HG02678 (cell line): ENCODE measurements at regions not wholly inside any gene's neighbourhood (a gene's known extent, or its start where the extent isn't known, plus 50 kb on each side); places are given as distances from the start of the nearest gene placed in this dataset.
"Not testable (repeated sequence)": the region's sequence is repeated elsewhere in the genome, so short reads cannot be mapped to it uniquely, and the experiment has no call there.

ENCODE experiments used
- ATAC-seq: cut with Tn5 transposase; IDR thresholded peaks from one replicate; pipeline ENCODE4 v1.9.1; 2021; ENCODE audit warnings: mild to moderate bottlenecking, moderate library complexity; ENCODE audit not compliant: unreplicated experiment

- ATAC-seq: no peak
Measured at GRCh38 chr2:139730197-139730596, 950.0 kb upstream of the NXPH2 start.

- no peak for ATAC-seq
Measured at GRCh38 chr2:139721411-139721995, 941.3 kb upstream of the NXPH2 start.

DNA sequence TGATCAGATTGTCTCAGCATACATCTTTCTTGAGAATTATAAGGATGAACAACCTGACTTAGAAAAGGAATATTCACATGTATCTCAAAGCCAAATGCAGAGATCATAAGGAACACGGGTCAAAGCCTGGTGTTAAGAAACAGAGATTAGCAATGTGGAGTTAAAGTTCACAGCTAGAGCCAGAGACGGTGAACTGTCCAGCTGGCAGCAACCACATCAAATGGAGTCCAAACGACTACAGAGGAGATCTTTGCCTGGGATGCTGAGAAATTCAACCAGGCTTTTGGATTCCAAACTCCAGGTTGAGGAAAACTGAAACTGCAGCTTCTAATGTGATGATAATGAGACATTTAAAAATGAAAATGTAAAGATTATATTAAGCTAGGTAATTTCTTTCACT is 939.9 kb upstream of the NXPH2 start:
- no peak for ATAC-seq

- no peak for ATAC-seq
Measured at GRCh38 chr2:139704606-139705005, 924.4 kb upstream of the NXPH2 start.

- ATAC-seq: no peak
Measured at GRCh38 chr2:139694327-139694726, 914.1 kb upstream of the NXPH2 start.

DNA sequence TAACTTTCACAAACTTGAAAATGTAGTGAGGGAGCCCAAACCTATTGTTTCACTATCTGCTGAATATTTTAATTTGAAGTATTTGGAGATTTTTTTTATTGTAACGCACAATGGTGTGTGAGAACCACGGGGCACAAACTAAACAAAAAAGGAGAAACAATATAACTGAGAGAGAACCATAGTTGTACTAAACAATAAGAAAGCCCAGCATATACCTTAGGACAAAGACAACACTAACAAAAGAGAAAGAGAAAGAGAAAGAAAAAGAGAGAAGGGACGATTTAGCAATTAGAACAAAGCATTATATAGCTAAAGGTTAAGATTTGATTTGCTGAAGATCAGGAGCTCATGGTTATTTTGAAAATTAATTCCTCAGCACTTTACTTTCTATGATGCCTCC is 906.0 kb upstream of the NXPH2 start:
- no peak for ATAC-seq

- ATAC-seq: no peak
Measured at GRCh38 chr2:139685090-139685983, 905.1 kb upstream of the NXPH2 start.

GRCh38 chr2:139684286-139684860 is 904.2 kb upstream of the NXPH2 start:
- ATAC-seq: no peak

DNA sequence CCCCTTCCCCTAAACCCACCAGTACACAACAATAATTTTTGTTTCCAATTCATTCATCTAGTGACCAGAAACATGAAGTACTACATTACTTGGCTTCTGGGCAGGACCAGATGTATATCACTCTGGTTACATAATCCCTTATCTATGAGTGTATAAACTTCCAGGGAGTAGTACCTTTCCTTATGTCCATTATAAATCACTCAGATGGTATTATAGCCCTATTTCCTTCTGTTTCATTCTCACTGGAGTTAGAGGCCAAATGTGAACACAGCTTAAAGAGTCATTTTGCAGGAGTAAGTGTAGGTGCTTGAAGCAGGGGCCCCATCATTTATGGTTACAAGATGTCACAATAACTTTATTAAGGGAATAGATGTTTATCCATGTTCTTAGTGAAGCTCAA is 894.4 kb upstream of the NXPH2 start:
- ATAC-seq: no peak

- not testable (repeated sequence) for ATAC-seq
Measured at GRCh38 chr2:139673447-139673846, 893.3 kb upstream of the NXPH2 start.

GRCh38 chr2:139669675-139670074 is 889.5 kb upstream of the NXPH2 start:
- ATAC-seq: no peak

- no peak for ATAC-seq
Measured at GRCh38 chr2:139652385-139652784, 872.2 kb upstream of the NXPH2 start.

DNA sequence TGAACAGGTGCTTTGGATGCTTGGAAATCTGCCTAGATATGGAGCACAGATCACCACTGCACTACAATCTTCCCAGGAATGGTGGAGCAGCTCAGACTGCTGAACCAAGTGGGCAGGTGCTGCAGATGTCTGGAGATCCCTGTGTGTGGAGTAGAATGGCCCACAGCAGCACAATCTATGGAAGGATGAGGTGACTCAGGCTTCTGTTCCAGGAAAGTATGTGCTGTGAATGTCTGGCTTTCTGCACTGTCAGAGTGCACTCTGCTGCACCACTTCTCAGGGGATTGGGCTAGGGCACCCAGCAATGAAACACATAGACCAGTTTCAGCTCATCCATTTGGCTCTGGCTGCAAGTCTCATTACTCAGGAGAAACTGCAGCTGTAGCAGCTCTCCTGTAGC is 865.4 kb upstream of the NXPH2 start:
- no peak for ATAC-seq

DNA sequence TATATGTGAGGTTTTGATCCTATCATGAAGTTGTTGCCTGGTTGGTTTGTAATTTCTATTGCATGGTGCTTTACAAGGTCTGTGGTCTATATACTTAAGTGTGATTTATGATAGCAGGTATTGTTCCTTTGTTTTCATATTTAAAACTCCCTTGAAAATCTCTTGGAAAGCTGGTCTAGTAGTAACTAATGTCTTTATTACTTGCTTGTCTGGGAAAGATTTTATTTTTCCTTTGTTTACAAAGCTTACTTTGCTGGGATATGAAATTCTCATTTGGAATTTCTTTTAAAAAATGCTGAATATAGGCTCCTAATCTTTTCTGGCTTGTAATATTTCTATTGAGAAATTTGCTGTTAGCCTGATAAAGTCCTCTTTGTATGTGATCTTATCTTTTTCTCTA is 862.9 kb upstream of the NXPH2 start:
- no peak for ATAC-seq

- no peak for ATAC-seq
Measured at GRCh38 chr2:139631966-139632365, 851.8 kb upstream of the NXPH2 start.

- no peak for ATAC-seq
Measured at GRCh38 chr2:139628931-139629330, 848.7 kb upstream of the NXPH2 start.

DNA sequence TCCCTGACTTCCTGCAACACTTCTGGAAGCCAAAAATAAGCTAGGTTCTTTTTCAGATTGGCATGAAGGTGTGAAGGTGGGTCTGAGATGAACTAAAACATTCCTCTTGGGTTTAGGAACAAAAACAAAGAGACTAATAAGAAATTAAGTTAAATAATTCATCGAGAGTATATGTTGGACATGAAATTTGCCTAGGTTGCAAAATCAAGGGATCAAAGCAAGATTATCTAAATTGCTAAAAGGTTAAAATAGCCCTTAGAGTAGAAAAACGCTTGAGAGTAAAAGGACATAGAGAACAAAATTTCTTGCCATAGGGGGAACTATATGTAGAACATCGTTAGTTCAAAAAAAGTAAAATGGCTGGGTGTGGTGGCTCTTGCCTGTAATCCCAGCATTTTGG is 845.9 kb upstream of the NXPH2 start:
- no peak for ATAC-seq

DNA sequence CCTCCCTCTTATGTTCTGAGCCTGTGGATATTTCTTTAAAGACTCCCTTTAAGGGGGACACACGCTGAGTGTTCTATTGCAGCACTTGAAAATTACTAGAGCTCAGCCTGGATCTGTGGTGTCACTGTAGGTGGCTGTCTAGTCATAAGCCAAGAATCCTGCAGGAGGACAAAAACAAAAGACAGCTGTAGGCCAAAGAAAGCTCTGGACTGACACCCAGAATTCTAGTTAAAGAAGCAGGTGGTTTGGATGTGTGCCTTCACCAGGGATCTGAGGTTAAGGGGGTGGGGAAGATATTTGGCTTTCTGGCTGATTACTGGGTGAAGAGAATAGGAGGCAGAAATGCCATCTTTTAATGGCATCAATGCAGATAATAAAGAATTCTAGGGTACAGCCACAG is 842.5 kb upstream of the NXPH2 start:
- ATAC-seq: no peak

GRCh38 chr2:139617747-139618146 is 837.6 kb upstream of the NXPH2 start:
- ATAC-seq: no peak

DNA sequence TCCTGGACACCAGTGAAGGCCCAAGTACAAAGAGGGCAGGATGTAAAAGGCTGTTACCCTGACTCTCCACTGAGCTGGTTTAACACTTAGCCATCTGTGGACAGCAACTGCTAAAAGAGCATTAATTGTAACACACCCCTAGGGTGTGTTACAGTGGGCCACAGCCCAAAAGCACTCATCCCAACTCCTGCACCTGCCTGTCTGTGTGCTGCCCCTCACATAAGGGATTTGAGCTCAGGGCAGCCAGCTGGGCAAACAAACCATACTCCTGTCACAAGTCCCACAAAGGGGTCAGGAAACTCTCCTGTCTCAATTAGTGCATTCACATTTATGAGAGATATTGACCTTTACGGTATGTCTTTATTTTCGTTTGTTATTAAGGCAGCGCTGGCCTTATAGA is 833.1 kb upstream of the NXPH2 start:
- no peak for ATAC-seq

DNA sequence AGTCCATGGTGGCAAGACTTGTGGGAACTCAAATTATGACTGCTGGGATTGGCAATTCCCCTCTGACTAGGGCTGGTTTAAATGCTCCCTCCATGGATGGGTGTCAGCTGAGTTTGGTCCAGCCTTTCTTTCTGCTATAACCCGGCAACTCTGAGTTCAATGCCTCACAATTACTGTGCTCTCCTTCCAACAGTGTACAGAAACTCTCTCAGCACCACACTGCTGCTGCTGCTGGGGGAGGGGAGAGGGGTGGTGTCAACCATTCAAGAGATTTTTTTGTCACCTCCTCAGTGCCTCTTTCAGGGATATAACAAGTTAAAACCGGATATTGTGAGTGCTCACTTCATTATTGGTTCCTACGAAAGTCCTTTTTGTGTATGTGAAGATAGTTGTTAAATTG is 830.3 kb upstream of the NXPH2 start:
- no peak for ATAC-seq

- no peak for ATAC-seq
Measured at GRCh38 chr2:139609109-139609508, 828.9 kb upstream of the NXPH2 start.
